Neural cell (in vitro differentiated cells): ENCODE measurements at regions not wholly inside any gene's neighbourhood (a gene's known extent, or its start where the extent isn't known, plus 50 kb on each side); places are given as distances from the start of the nearest gene placed in this dataset.

Experiments used
- H2AFZ ChIP-seq: fragments of 200-600, 300-800 bp; sonication (generic), shearing (Covaris generic); 2 replicates; pipeline ENCODE4 v1.6.0; 2014; ENCODE audit warnings: low read depth, mild to moderate bottlenecking, antibody characterized with exemption, low read length, moderate library complexity
- H3F3A ChIP-seq: fragments of 200-600 bp; shearing (Covaris generic); 2 replicates; pipeline ENCODE4 v1.6.1; 2016; ENCODE audit warnings: mild to moderate bottlenecking, moderate library complexity, mixed read lengths, antibody characterized with exemption, low read length; ENCODE audit not compliant: insufficient read depth, poor library complexity, severe bottlenecking
- H3K27ac ChIP-seq: fragments of 200-600, 300-800 bp; sonication (generic), shearing (Covaris generic); 2 replicates; pipeline ENCODE4 v1.5.1; 2014; ENCODE audit warnings: mild to moderate bottlenecking, low read length, moderate library complexity
- H3K27me3 ChIP-seq: fragments of 300-800, 200-600 bp; sonication (generic), shearing (Covaris generic); 2 replicates; pipeline ENCODE4 v1.6.0; 2014; ENCODE audit warnings: mild to moderate bottlenecking, low read depth, low read length, moderate library complexity; ENCODE audit not compliant: insufficient read depth
- H3K36me3 ChIP-seq: fragments of 300-800, 200-600 bp; sonication (generic), shearing (Covaris generic); 2 replicates; pipeline ENCODE4 v1.5.1; 2014; ENCODE audit warnings: mild to moderate bottlenecking, antibody characterized with exemption, low read length, moderate library complexity; ENCODE audit not compliant: insufficient read depth
- H3K4me2 ChIP-seq: fragments of 300-800, 200-600 bp; sonication (generic), shearing (Covaris generic); 2 replicates; pipeline ENCODE4 v1.6.0; 2014; ENCODE audit warnings: mild to moderate bottlenecking, low read length
- H3K4me3 ChIP-seq: fragments of 300-800, 200-600 bp; sonication (generic), shearing (Covaris generic); 2 replicates; pipeline ENCODE4 v1.5.1; 2014; ENCODE audit warnings: mild to moderate bottlenecking, low read length, moderate library complexity
- H3K79me2 ChIP-seq: fragments of 200-600 bp; shearing (Covaris generic); replicated peaks from 2 replicates; pipeline ENCODE4 v1.6.0; 2014; ENCODE audit warnings: mild to moderate bottlenecking, low read length, moderate library complexity; ENCODE audit not compliant: insufficient read depth
- H3K9ac ChIP-seq: fragments of 300-800, 200-600 bp; sonication (generic), shearing (Covaris generic); 2 replicates; pipeline ENCODE4 v1.6.1; 2016; ENCODE audit warnings: mild to moderate bottlenecking, low read length, mixed read lengths
- H3K9me2 ChIP-seq: fragments of 200-600 bp; shearing (Covaris generic); 2 replicates; pipeline ENCODE4 v1.6.1; 2016; ENCODE audit warnings: mild to moderate bottlenecking, low read length, mixed read lengths; ENCODE audit not compliant: insufficient read depth
- H3K9me3 ChIP-seq: fragments of 200-600, 300-800 bp; sonication (generic), shearing (Covaris generic); 2 replicates; pipeline ENCODE4 v1.6.1; 2016; ENCODE audit warnings: mild to moderate bottlenecking, mixed run types, low read length, moderate library complexity, mixed read lengths
- H4K20me1 ChIP-seq: fragments of 200-600 bp; shearing (Covaris generic); 2 replicates; pipeline ENCODE4 v1.6.1; 2016; ENCODE audit warnings: mild to moderate bottlenecking, mixed run types; ENCODE audit not compliant: insufficient read depth
- EP300 ChIP-seq: fragments of 450-650 bp; conservative IDR thresholded peaks from 2 replicates; pipeline ENCODE4 v1.6.1; 2014; ENCODE audit warnings: antibody characterized with exemption, mild to moderate bottlenecking, moderate library complexity; ENCODE audit not compliant: poor library complexity, severe bottlenecking
- EZH2 ChIP-seq: fragments of 200-600, 300-800 bp; shearing (Covaris generic), sonication (generic); IDR thresholded peaks from 2 replicates; pipeline ENCODE4 v1.6.1; 2014; ENCODE audit warnings: antibody characterized with exemption, low read length, borderline replicate concordance, mild to moderate bottlenecking; ENCODE audit not compliant: insufficient read depth, poor library complexity, severe bottlenecking
- MXI1 ChIP-seq: fragments of 450-650 bp; conservative IDR thresholded peaks from 2 replicates; pipeline ENCODE4 v1.6.1; 2014; ENCODE audit warnings: antibody characterized with exemption, mild to moderate bottlenecking; ENCODE audit not compliant: poor library complexity, severe bottlenecking
- POLR2AphosphoS5 ChIP-seq: IDR thresholded peaks from 2 replicates; pipeline ENCODE4 v1.6.1; 2012
- RAD21 ChIP-seq: fragments of 450-650 bp; conservative IDR thresholded peaks from 2 replicates; pipeline ENCODE4 v1.6.1; 2014; ENCODE audit warnings: antibody characterized with exemption, mild to moderate bottlenecking, moderate library complexity
- REST ChIP-seq: IDR thresholded peaks from 2 replicates; pipeline ENCODE4 v1.6.1; 2012; ENCODE audit warnings: borderline replicate concordance
- SMC3 ChIP-seq: fragments of 450-650 bp; conservative IDR thresholded peaks from 2 replicates; pipeline ENCODE4 v1.6.1; 2014; ENCODE audit warnings: antibody characterized with exemption, mild to moderate bottlenecking, moderate library complexity; ENCODE audit not compliant: poor library complexity
- TAF1 ChIP-seq: IDR thresholded peaks from 2 replicates; pipeline ENCODE4 v1.6.1; 2012; ENCODE audit warnings: low read depth
- TF ChIP-seq, protein P1 (sequence below): fragments of 450-650 bp; IDR thresholded peaks from 2 replicates; pipeline ENCODE4 v1.5.1; 2014; ENCODE audit warnings: antibody characterized with exemption, mild to moderate bottlenecking, moderate library complexity; ENCODE audit not compliant: poor library complexity, severe bottlenecking

DNA sequence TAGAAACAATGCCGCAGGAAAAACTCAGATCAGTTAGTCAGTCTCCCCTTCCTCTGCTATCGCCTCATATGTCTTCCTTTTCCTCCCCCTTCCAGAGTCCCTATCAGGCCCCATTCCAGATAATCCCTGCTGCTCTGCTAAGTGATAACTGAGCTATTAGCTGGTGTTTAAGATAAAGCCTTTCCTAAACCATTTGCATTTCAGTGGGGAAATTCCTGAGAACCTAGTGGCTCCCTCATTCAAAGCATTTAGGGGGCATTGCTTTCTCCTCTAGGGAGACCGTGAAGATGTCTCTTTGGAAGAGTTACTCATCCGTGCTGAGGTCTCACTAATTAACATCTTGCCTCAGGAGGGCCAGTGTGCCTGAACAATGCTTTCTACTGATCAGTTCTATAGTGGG lies 401.6 kb downstream of the NPIPA7 start:
- H3K36me3 ChIP-seq, result no peaks in the 10 kb centered on the region
- TF ChIP-seq EZH2 (no peak), POLR2AphosphoS5 (no peak), RAD21 (no peak), TAF1 (no peak)
- H3F3A ChIP-seq, result no peaks in the 10 kb centered on the region
- no peaks in the 10 kb centered on the region for H3K27me3 ChIP-seq
- no peak overlapping the region for H3K9ac ChIP-seq
- H3K4me3 ChIP-seq, result no peak overlapping the region
- no peak overlapping the region for H3K27ac ChIP-seq
- H3K9me3 ChIP-seq, result no peaks in the 10 kb centered on the region
- no peak overlapping the region for H2AFZ ChIP-seq
- H3K4me2 ChIP-seq, result no peak overlapping the region
- no peaks in the 10 kb centered on the region for H3K9me2 ChIP-seq
- H4K20me1 ChIP-seq, result no peaks in the 10 kb centered on the region
- no peaks in the 10 kb centered on the region for H3K79me2 ChIP-seq

GRCh38 chr16:16782153-16782552 lies 403.2 kb downstream of the NPIPA7 start:
- Histone ChIP-seq H3K27ac (no peak overlapping the region), H3K36me3 (no peaks in the 10 kb centered on the region), H2AFZ (no peak overlapping the region), H3K79me2 (no peaks in the 10 kb centered on the region), H3K27me3 (no peaks in the 10 kb centered on the region), H3K9ac (no peak overlapping the region), H3K4me3 (no peak overlapping the region), H3K4me2 (no peak overlapping the region), H3K9me3 (no peaks in the 10 kb centered on the region), H3F3A (no peaks in the 10 kb centered on the region), H3K9me2 (no peaks in the 10 kb centered on the region), H4K20me1 (no peaks in the 10 kb centered on the region)
- TF ChIP-seq MXI1 (no peak), EZH2 (no peak), REST (no peak), RAD21 (no peak), SMC3 (no peak), EP300 (no peak), TAF1 (no peak), POLR2AphosphoS5 (no peak)
- TF ChIP-seq, protein P1, sequence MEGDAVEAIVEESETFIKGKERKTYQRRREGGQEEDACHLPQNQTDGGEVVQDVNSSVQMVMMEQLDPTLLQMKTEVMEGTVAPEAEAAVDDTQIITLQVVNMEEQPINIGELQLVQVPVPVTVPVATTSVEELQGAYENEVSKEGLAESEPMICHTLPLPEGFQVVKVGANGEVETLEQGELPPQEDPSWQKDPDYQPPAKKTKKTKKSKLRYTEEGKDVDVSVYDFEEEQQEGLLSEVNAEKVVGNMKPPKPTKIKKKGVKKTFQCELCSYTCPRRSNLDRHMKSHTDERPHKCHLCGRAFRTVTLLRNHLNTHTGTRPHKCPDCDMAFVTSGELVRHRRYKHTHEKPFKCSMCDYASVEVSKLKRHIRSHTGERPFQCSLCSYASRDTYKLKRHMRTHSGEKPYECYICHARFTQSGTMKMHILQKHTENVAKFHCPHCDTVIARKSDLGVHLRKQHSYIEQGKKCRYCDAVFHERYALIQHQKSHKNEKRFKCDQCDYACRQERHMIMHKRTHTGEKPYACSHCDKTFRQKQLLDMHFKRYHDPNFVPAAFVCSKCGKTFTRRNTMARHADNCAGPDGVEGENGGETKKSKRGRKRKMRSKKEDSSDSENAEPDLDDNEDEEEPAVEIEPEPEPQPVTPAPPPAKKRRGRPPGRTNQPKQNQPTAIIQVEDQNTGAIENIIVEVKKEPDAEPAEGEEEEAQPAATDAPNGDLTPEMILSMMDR, result no peak

DNA sequence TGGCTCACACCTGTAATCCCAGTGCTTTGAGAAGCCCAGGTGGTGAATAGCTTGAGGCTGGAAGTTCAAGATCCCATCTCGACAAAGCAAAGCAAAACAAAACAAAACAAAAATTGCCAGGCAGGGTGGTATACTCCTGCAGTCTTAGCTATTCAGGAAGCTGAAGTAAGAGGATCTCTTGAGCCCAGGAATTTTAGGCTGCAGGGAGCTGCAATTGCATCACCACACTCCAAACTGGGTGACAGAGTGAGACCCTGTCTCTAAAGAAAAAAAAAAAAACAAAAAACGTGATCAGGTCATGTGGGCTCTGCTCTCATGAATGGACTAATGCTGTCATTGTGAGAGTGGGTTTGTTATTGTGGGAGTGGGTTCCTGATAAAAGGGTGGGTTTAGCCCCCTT lies 409.1 kb downstream of the NPIPA7 start:
- no peak overlapping the region for H2AFZ ChIP-seq
- no peak overlapping the region for H3K27ac ChIP-seq
- H3K36me3 ChIP-seq, result no peaks in the 10 kb centered on the region
- H3K4me3 ChIP-seq, result no peak overlapping the region
- H3K27me3 ChIP-seq, result no peaks in the 10 kb centered on the region
- H4K20me1 ChIP-seq, result no peaks in the 10 kb centered on the region
- TF ChIP-seq, protein P1, result no peak
- TF ChIP-seq MXI1 (no peak), REST (no peak), RAD21 (no peak), SMC3 (no peak), EZH2 (no peak), TAF1 (no peak), EP300 (no peak), POLR2AphosphoS5 (no peak)
- H3K9me2 ChIP-seq, result no peaks in the 10 kb centered on the region
- H3K9me3 ChIP-seq, result no peaks in the 10 kb centered on the region
- H3K4me2 ChIP-seq, result no peak overlapping the region
- no peaks in the 10 kb centered on the region for H3K79me2 ChIP-seq
- no peak overlapping the region for H3K9ac ChIP-seq
- H3F3A ChIP-seq, result no peaks in the 10 kb centered on the region
